ENCODE measurements at regions not wholly inside any gene's neighbourhood (a gene's known extent, or its start where the extent isn't known, plus 50 kb on each side); places are given as distances from the start of the nearest gene placed in this dataset.
A peak's percentile ranks its signal among the peaks of the same experiment; 100 is the strongest.
"Not testable (repeated sequence)": the region's sequence is repeated elsewhere in the genome, so short reads cannot be mapped to it uniquely, and the experiment has no call there.

GRCh38 chr9:65454034-65454433 is 169.0 kb upstream of the FOXD4L5 start:
- not testable (repeated sequence) for DNase-seq (ENCODE audit: low spot score)

GRCh38 chr9:65449886-65450610 is 165.0 kb upstream of the FOXD4L5 start:
- not testable (repeated sequence) for DNase-seq (ENCODE audit: low spot score)

- no peak for DNase-seq (ENCODE audit: low spot score)
These were observed 164.4 kb upstream of the FOXD4L5 start for GRCh38 chr9:65449423-65449822.

GRCh38 chr9:65447146-65447545 is 162.1 kb upstream of the FOXD4L5 start:
- peak; percentile 60 for DNase-seq (ENCODE audit: low spot score)

GRCh38 chr9:65445991-65446390 is 161.0 kb upstream of the FOXD4L5 start:
- peak; percentile 56 for DNase-seq (ENCODE audit: low spot score)

- DNase-seq (ENCODE audit: low spot score) = no peak
These were observed 159.9 kb upstream of the FOXD4L5 start for GRCh38 chr9:65444943-65445342.

GRCh38 chr9:65442116-65442515 is 157.1 kb upstream of the FOXD4L5 start:
- DNase-seq (ENCODE audit: low spot score) = not testable (repeated sequence)

GRCh38 chr9:65441324-65441920 is 156.4 kb upstream of the FOXD4L5 start:
- not testable (repeated sequence) for DNase-seq (ENCODE audit: low spot score)

- no peak for DNase-seq (ENCODE audit: low spot score)
These were observed 152.7 kb upstream of the FOXD4L5 start for GRCh38 chr9:65437724-65438123.

GRCh38 chr9:65435464-65435863 is 150.5 kb upstream of the FOXD4L5 start:
- no peak for DNase-seq (ENCODE audit: low spot score)

- no peak for DNase-seq (ENCODE audit: low spot score)
These were observed 147.8 kb upstream of the FOXD4L5 start for GRCh38 chr9:65432722-65433323.

- DNase-seq (ENCODE audit: low spot score) = no peak
These were observed 147.0 kb upstream of the FOXD4L5 start for GRCh38 chr9:65432051-65432450.

GRCh38 chr9:65430221-65430620 is 145.2 kb upstream of the FOXD4L5 start:
- no peak for DNase-seq (ENCODE audit: low spot score)

GRCh38 chr9:65427361-65427760 is 142.4 kb upstream of the FOXD4L5 start:
- not testable (repeated sequence) for DNase-seq (ENCODE audit: low spot score)

GRCh38 chr9:65426813-65427212 is 141.8 kb upstream of the FOXD4L5 start:
- not testable (repeated sequence) for DNase-seq (ENCODE audit: low spot score)

- no peak for DNase-seq (ENCODE audit: low spot score)
These were observed 141.2 kb upstream of the FOXD4L5 start for GRCh38 chr9:65426231-65426630.

- DNase-seq (ENCODE audit: low spot score) = not testable (repeated sequence)
These were observed 140.2 kb upstream of the FOXD4L5 start for GRCh38 chr9:65425183-65425582.

- DNase-seq (ENCODE audit: low spot score) = not testable (repeated sequence)
These were observed 139.5 kb upstream of the FOXD4L5 start for GRCh38 chr9:65424437-65424984.

- DNase-seq (ENCODE audit: low spot score) = not testable (repeated sequence)
These were observed 138.9 kb upstream of the FOXD4L5 start for GRCh38 chr9:65423691-65424436.

GRCh38 chr9:65422966-65423690 is 138.1 kb upstream of the FOXD4L5 start:
- DNase-seq (ENCODE audit: low spot score) = not testable (repeated sequence)

GRCh38 chr9:65421486-65421885 is 136.5 kb upstream of the FOXD4L5 start:
- not testable (repeated sequence) for DNase-seq (ENCODE audit: low spot score)
